ENCODE measurements at regions not wholly inside any gene's neighbourhood (a gene's known extent, or its start where the extent isn't known, plus 50 kb on each side); places are given as distances from the start of the nearest gene placed in this dataset.

DNA sequence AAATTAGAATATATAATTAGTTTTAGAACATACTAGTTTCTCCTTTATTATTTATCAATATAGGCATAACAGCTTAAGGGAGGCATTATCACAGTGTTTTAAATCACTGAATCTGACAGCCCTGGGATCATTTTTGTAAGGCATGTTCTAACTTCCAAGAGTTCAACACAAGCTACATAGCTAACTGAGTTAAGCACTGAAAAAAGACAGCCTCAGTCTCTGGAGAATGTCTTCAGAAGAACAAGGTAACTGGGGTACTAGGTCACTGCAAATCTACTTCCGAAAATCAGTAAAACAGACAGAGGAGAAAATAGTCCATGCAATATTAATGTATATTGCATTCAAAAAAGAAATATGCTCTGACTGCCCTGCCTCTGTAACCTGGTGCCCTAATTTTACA is 502.1 kb downstream of the RFC3 start:
- Histone ChIP-seq H3K4me2 (no peak overlapping the region), H3K4me1 (no peaks in the 10 kb centered on the region), H4K20me1 (no peaks in the 10 kb centered on the region), H3K27ac (no peak overlapping the region), H3K36me3 (no peaks in the 10 kb centered on the region), H3K9ac (no peak overlapping the region), H3K4me3 (no peak overlapping the region), H3K9me3 (replicated peaks in 1 of 11) (no peaks in the 10 kb centered on the region), H3K27me3 (no peaks in the 10 kb centered on the region)
- no peak for TF ChIP-seq Cebpa-rat (IDR thresholded peaks at IDR 0.05)

GRCh38 chr13:34322014-34322742 is 504.2 kb downstream of the RFC3 start:
- no peaks in the 10 kb centered on the region for H3K9me3 ChIP-seq (replicated peaks in 1 of 11)
- no peak overlapping the region for H3K4me2 ChIP-seq
- H3K36me3 ChIP-seq = no peaks in the 10 kb centered on the region
- no peaks in the 10 kb centered on the region for H4K20me1 ChIP-seq
- H3K27me3 ChIP-seq = no peaks in the 10 kb centered on the region
- H3K4me3 ChIP-seq = no peak overlapping the region
- TF ChIP-seq Cebpa-rat (IDR thresholded peaks at IDR 0.05) = no peak
- H3K4me1 ChIP-seq = no peaks in the 10 kb centered on the region
- H3K9ac ChIP-seq = no peak overlapping the region
- H3K27ac ChIP-seq = no peak overlapping the region

GRCh38 chr13:34322743-34323074 is 504.8 kb downstream of the RFC3 start:
- no peak overlapping the region for H3K27ac ChIP-seq
- H3K9me3 ChIP-seq (replicated peaks in 1 of 11) = no peaks in the 10 kb centered on the region

DNA sequence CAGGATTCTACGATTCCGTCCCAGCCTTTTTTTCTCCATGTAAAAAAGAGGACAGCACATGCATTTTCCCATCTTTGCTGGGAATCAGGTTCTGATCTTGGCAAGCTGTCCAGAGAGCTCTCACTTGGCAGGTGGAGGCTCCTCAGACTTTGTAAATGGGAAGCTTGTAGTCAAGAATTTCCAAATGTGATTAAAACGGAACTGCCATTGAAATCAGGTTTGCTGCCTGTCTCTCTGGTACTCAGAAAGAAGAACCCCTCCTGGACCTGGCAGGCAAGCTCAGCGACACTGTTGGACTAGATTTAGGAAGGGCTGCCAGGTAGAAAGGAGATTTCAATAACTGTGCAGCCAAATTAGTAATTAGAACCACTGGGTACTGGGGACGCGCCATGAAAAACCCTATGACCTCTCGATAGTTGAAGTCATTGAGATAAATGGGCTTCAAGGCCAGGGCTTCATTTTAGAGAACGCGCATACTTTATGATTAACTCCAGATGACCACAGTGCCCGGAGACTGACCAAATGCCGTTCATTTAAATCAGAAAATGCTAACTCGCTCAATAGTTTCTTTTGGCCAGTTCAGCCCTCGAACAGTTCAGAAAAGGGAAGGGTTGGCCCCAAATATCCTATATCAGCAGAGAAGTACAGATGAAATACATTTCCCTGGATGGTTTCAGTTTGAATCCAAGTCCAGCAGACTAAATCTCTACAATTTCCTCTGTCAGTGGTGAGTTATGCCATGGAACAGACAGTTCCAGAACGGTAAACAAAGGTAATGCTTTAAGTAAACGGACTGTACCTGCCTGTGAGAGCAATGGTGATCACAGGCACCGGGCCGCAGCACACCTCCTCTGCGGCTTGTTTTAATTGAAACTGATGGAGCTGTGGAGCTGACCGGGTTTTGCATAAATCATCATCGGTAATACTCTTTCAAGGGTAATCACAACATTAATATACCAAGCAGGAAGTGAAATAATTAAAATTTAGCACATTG is 517.4 kb downstream of the RFC3 start:
- Histone ChIP-seq H3K4me2 (no peak overlapping the region), H3K9me3 (replicated peaks in 1 of 11) (peaks cover 24 to 41% (median 27%) of the 10 kb centered on the region in 11 experiments), H3K27ac (no peak overlapping the region), H3K4me1 (no peaks in the 10 kb centered on the region), H3K4me3 (no peak overlapping the region), H3K9ac (no peak overlapping the region), H3K36me3 (no peaks in the 10 kb centered on the region), H3K27me3 (no peaks in the 10 kb centered on the region), H4K20me1 (no peaks in the 10 kb centered on the region)
- no peak for TF ChIP-seq Cebpa-rat (IDR thresholded peaks at IDR 0.05)

More at GRCh38 chr13:34322743-34323074, 504.8 kb downstream of the RFC3 start:
- Histone ChIP-seq H3K27me3 (no peaks in the 10 kb centered on the region), H3K4me1 (no peaks in the 10 kb centered on the region), H3K4me3 (no peak overlapping the region), H4K20me1 (no peaks in the 10 kb centered on the region), H3K36me3 (no peaks in the 10 kb centered on the region), H3K9ac (no peak overlapping the region), H3K4me2 (no peak overlapping the region)
- no peak for TF ChIP-seq Cebpa-rat (IDR thresholded peaks at IDR 0.05)

- H3K27me3 ChIP-seq = no peaks in the 10 kb centered on the region
- no peaks in the 10 kb centered on the region for H3K4me1 ChIP-seq
- H3K4me3 ChIP-seq = no peak overlapping the region
- peaks cover 6 to 21% (median 8%) of the 10 kb centered on the region in 11 experiments for H3K9me3 ChIP-seq (replicated peaks in 1 of 11)
- no peak overlapping the region for H3K27ac ChIP-seq
- H3K4me2 ChIP-seq = no peak overlapping the region
- H4K20me1 ChIP-seq = no peaks in the 10 kb centered on the region
- no peak for TF ChIP-seq Cebpa-rat (IDR thresholded peaks at IDR 0.05)
- H3K36me3 ChIP-seq = no peaks in the 10 kb centered on the region
- no peak overlapping the region for H3K9ac ChIP-seq
These were observed 520.2 kb downstream of the RFC3 start for GRCh38 chr13:34338102-34338501.

GRCh38 chr13:34340534-34340933 is 522.6 kb downstream of the RFC3 start:
- Histone ChIP-seq H3K4me1 (no peaks in the 10 kb centered on the region), H3K4me3 (no peak overlapping the region), H3K9me3 (replicated peaks in 1 of 11) (no peaks in the 10 kb centered on the region), H4K20me1 (no peaks in the 10 kb centered on the region), H3K27me3 (no peaks in the 10 kb centered on the region), H3K27ac (no peak overlapping the region), H3K36me3 (no peaks in the 10 kb centered on the region), H3K9ac (no peak overlapping the region), H3K4me2 (no peak overlapping the region)
- TF ChIP-seq Cebpa-rat (IDR thresholded peaks at IDR 0.05) = no peak

- Histone ChIP-seq H3K9me3 (replicated peaks in 1 of 11) (no peaks in the 10 kb centered on the region), H4K20me1 (no peaks in the 10 kb centered on the region), H3K4me2 (no peak overlapping the region), H3K4me1 (no peaks in the 10 kb centered on the region), H3K27ac (no peak overlapping the region), H3K36me3 (no peaks in the 10 kb centered on the region), H3K4me3 (no peak overlapping the region), H3K9ac (no peak overlapping the region), H3K27me3 (no peaks in the 10 kb centered on the region)
- TF ChIP-seq Cebpa-rat (IDR thresholded peaks at IDR 0.05) = no peak
These were observed 525.5 kb downstream of the RFC3 start for GRCh38 chr13:34343413-34343940.

GRCh38 chr13:34344816-34345215 is 526.9 kb downstream of the RFC3 start:
- no peaks in the 10 kb centered on the region for H3K4me1 ChIP-seq
- no peak overlapping the region for H3K27ac ChIP-seq
- no peaks in the 10 kb centered on the region for H3K36me3 ChIP-seq
- H3K9me3 ChIP-seq (replicated peaks in 1 of 11) = no peaks in the 10 kb centered on the region
- H3K27me3 ChIP-seq = no peaks in the 10 kb centered on the region
- H3K9ac ChIP-seq = no peak overlapping the region
- TF ChIP-seq Cebpa-rat (IDR thresholded peaks at IDR 0.05) = no peak
- no peaks in the 10 kb centered on the region for H4K20me1 ChIP-seq
- no peak overlapping the region for H3K4me3 ChIP-seq
- H3K4me2 ChIP-seq = no peak overlapping the region

- Histone ChIP-seq H3K4me2 (no peak overlapping the region), H4K20me1 (no peaks in the 10 kb centered on the region), H3K4me1 (no peaks in the 10 kb centered on the region), H3K27ac (no peak overlapping the region), H3K9ac (no peak overlapping the region), H3K9me3 (replicated peaks in 1 of 11) (no peaks in the 10 kb centered on the region), H3K4me3 (no peak overlapping the region), H3K27me3 (no peaks in the 10 kb centered on the region), H3K36me3 (no peaks in the 10 kb centered on the region)
- no peak for TF ChIP-seq Cebpa-rat (IDR thresholded peaks at IDR 0.05)
These were observed 527.5 kb downstream of the RFC3 start for GRCh38 chr13:34345258-34345965.
